GM13977 (cell line): ENCODE measurements at regions not wholly inside any gene's neighbourhood (a gene's known extent, or its start where the extent isn't known, plus 50 kb on each side); places are given as distances from the start of the nearest gene placed in this dataset.
"Not testable (repeated sequence)": the region's sequence is repeated elsewhere in the genome, so short reads cannot be mapped to it uniquely, and the experiment has no call there.

Experiments used
- DNase-seq: peaks from one replicate; pipeline ENCODE4 v3.0.0; 2012; ENCODE audit warnings: low spot score
- in situ Hi-C: fragments of 300-500 bp; cut with MboI; formaldehyde crosslinking; loops from one replicate; pipeline ENCODE4 v1.12.0; 2022; ENCODE audit warnings: low sequenced_read_pairs, low pct_unique_long_range_greater_than_20kb, mixed read lengths, inconsistent platforms; ENCODE audit not compliant: unreplicated experiment
- TF ChIP-seq, protein P1 (sequence below): IDR thresholded peaks from 2 replicates; pipeline ENCODE4 v1.5.1; 2012; ENCODE audit warnings: mild to moderate bottlenecking, control low read depth; ENCODE audit not compliant: insufficient read depth; ENCODE audit errors: extremely low read depth, missing control alignments

DNA sequence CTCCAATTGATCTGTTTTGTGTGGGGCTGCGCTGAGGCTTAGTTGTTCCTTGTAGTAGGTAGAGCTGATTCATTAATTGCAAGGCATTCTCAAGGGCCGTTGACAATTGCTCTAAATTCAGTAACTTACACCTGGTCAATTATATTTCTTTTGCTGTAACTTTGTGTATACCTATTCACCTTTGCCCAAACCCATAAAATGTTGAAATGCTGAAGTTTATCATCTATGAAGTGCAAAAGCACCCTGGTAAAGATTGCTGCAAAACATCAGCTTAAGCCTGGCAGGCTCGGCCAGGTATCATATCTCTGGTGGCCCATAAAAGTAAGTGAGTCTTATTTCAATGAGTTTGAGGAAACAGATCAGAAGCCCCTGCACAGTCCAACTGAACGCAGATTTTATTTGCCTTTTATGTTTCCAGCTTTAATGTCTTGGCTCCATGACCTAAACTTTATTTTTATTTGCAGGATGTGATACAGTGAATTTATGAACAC is 203.6 kb upstream of the SLCO3A1 start:
- DNase-seq = no peak
- in situ Hi-C loops = no loop called here
- TF ChIP-seq, protein P1, sequence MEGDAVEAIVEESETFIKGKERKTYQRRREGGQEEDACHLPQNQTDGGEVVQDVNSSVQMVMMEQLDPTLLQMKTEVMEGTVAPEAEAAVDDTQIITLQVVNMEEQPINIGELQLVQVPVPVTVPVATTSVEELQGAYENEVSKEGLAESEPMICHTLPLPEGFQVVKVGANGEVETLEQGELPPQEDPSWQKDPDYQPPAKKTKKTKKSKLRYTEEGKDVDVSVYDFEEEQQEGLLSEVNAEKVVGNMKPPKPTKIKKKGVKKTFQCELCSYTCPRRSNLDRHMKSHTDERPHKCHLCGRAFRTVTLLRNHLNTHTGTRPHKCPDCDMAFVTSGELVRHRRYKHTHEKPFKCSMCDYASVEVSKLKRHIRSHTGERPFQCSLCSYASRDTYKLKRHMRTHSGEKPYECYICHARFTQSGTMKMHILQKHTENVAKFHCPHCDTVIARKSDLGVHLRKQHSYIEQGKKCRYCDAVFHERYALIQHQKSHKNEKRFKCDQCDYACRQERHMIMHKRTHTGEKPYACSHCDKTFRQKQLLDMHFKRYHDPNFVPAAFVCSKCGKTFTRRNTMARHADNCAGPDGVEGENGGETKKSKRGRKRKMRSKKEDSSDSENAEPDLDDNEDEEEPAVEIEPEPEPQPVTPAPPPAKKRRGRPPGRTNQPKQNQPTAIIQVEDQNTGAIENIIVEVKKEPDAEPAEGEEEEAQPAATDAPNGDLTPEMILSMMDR = no peak

GRCh38 chr15:91651251-91651650 is 202.3 kb upstream of the SLCO3A1 start:
- in situ Hi-C loops = no loop called here
- no peak for DNase-seq
- TF ChIP-seq, protein P1 = no peak

DNA sequence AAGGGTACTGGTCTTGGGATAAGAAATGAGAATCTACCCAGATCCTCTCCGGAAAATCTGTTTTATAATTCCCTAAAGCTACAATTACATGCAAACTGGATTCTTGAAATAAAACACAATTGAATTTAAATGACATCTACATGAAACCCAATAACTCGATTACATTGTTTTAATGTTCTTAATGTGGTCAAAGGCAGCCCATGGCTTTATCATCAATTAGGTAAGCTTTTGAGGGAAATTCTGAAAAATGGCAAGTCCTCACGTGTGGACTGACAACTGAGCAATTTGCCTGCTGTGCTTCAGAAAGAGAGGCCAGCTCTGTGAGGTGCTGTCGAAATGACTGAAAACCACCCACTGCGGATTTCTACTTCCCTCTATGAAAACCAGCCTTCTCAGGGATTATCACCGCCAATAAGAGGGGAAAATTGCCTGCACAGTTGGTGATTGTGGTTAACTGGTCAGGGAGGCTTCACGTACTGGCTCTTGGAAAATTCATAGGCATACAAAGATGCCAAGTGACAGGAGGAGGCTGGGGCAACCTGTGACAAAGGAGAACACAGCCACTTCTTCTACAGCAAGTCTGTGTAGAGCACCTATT is 200.8 kb upstream of the SLCO3A1 start:
- no peak for DNase-seq
- in situ Hi-C loops = no loop called here
- TF ChIP-seq, protein P1 = no peak

DNA sequence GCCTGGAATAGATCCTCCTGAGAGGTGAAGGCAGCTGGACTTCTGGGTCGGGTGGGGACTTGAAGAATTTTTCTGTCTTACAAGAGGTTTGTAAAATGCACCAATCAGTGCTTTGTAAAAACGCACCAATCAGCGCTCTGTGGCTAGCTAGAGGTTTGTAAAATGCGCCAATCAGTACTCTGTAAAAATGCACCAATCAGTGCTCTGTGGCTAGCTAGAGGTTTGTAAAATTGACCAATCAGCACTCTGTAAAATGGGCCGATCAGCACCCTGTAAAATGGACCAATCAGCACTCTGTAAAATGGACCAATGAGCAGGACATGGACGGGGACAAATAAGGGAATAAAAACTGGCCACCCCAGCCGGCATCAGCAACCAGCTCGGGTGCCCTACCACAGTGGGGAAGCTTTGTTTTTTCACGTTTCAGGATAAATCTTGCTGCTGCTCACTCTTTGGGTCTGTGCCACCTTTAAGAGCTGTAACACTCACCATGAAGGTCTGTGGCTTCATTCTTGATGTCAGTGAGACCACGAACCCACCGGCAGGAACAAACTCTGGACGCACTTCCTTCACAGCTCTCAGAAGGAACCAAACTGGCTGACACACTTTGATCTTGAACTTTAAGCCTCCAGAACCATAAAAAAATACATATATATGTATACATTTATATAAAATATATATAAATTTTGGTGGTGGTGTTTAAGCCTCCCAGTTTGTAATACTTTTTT is 197.8 kb upstream of the SLCO3A1 start:
- in situ Hi-C loops, DNase-seq: not testable (repeated sequence)

- in situ Hi-C loops = no loop called here
- DNase-seq = no peak
- TF ChIP-seq, protein P1 = no peak
These were observed 193.3 kb upstream of the SLCO3A1 start for GRCh38 chr15:91660174-91660649.

- TF ChIP-seq, protein P1 = no peak
- DNase-seq = no peak
- in situ Hi-C loops = no loop called here
These were observed 189.2 kb upstream of the SLCO3A1 start for GRCh38 chr15:91664224-91664836.

DNA sequence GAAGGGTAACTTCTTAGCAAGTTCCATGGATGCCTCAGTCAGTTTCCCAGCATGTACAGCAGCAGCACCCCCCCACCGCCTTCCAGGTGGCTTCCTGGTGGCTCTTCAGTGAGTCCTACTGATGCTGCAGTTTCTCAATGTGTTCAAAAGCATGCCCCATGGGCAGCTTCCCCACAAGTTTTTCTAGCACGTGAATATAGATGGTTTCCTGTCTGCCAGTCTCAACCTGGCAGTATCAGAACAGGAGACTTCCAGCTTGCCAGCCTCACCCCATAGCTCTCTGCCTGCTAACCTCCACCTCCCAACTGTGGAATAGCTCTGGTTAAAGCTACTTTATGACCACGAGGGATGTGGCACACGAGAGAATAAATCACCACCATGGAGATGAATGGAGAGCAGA is 188.3 kb upstream of the SLCO3A1 start:
- DNase-seq = no peak
- TF ChIP-seq, protein P1 = no peak
- in situ Hi-C loops = no loop called here
